ENCODE measurements at regions not wholly inside any gene's neighbourhood (a gene's known extent, or its start where the extent isn't known, plus 50 kb on each side); places are given as distances from the start of the nearest gene placed in this dataset.

GRCh38 chr5:12625667-12626263 is 721.5 kb upstream of the CTNND2 start:
- TF ChIP-seq CTCF (IDR thresholded peaks at IDR 0.05) (no peak), POLR2AphosphoS5 (IDR thresholded peaks at IDR 0.05) (no peak)

Measured in sigmoid colon (tissue), 4 donors.